GM12878 (cell line): ENCODE measurements at regions not wholly inside any gene's neighbourhood (a gene's known extent, or its start where the extent isn't known, plus 50 kb on each side); places are given as distances from the start of the nearest gene placed in this dataset.

Experiments
- ATAC-seq: fragments of 200-7000 bp; cut with Tn5 transposase; 3 replicates; pipeline ENCODE4 v1.9.1; 2020; ENCODE audit warnings: mild to moderate bottlenecking, moderate library complexity
- BruUV-seq: library from RNA; stranded (reverse); fragments of 400-500 nt; replicated peaks from 2 replicates; lab custom pipeline; 2021; lab: Mats Ljungman, UMichigan
- CTCF ChIA-PET: fragments of 300-600 bp; sonication (Branson Sonifier 250); formaldehyde crosslinking; extraction: SDS; loops from one replicate; lab custom pipeline; 2021; ENCODE audit warnings: inconsistent platforms; lab: Yijun Ruan, JAX
- POLR2A ChIA-PET: fragments of 350-600 bp; formaldehyde crosslinking; extraction: SDS; loops from one replicate; lab custom pipeline; 2021; ENCODE audit warnings: inconsistent platforms; lab: Charles Lee
- RAD21 ChIA-PET: fragments of 300-600 bp; sonication (Branson Sonifier 250); formaldehyde crosslinking; loops from one replicate; lab custom pipeline; 2023; ENCODE audit warnings: antibody characterized with exemption; ENCODE audit not compliant: unreplicated experiment; lab: Charles Lee
- SMC1A ChIA-PET: fragments of 300-600 bp; sonication (Branson Sonifier 250); formaldehyde crosslinking; loops from one replicate; lab custom pipeline; 2023; ENCODE audit not compliant: unreplicated experiment, uncharacterized antibody; lab: Charles Lee
- DNase-seq: peaks from one replicate; pipeline ENCODE4 v3.0.0-alpha.2; 2011; ENCODE audit warnings: low read depth, low spot score
- FAIRE-seq: peaks from 3 replicates; lab custom pipeline; 2011; peaks lifted over from hg19 to GRCh38; lab: Jason Lieb, UNC
- H2AFZ ChIP-seq: 2 replicates; pipeline ENCODE4 v1.6.0; 2011; ENCODE audit warnings: low read depth, low read length, control low read depth; ENCODE audit not compliant: control insufficient read depth
- H3K27ac ChIP-seq: 2 replicates; pipeline ENCODE4 v1.5.1; 2011; ENCODE audit warnings: control low read depth; ENCODE audit not compliant: control insufficient read depth, insufficient read depth
- H3K27me3 ChIP-seq, 2 experiments: replicated peaks in 1 of 2; 2 replicates each; pipeline versions ENCODE4 v1.6.0 to v1.6.1; 2011; ENCODE audit warnings: low read length in 1 of 2; ENCODE audit not compliant: control insufficient read depth in 2 of 2, insufficient read depth in 2 of 2
- H3K36me3 ChIP-seq, 2 experiments: 2 replicates each; pipeline ENCODE4 v1.5.1; 2011; ENCODE audit warnings: low read length in 1 of 2; ENCODE audit not compliant: control insufficient read depth in 2 of 2, insufficient read depth in 2 of 2
- H3K4me1 ChIP-seq: 2 replicates; pipeline ENCODE4 v1.6.1; 2011; ENCODE audit warnings: mild to moderate bottlenecking, low read length, moderate library complexity, mixed read lengths; ENCODE audit not compliant: control insufficient read depth, insufficient read depth
- H3K4me2 ChIP-seq: 2 replicates; pipeline ENCODE4 v1.6.0; 2011; ENCODE audit warnings: control low read depth; ENCODE audit not compliant: control insufficient read depth, insufficient read depth
- H3K4me3 ChIP-seq: fragments of 200-600 bp; sonication (generic); 2 replicates; pipeline ENCODE4 v1.5.1; 2016
- H3K79me2 ChIP-seq: 2 replicates; pipeline ENCODE4 v1.6.0; 2011; ENCODE audit warnings: low read length; ENCODE audit not compliant: control insufficient read depth, insufficient read depth
- H3K9ac ChIP-seq: 2 replicates; pipeline ENCODE4 v1.8.0; 2011; ENCODE audit warnings: low read length, control low read depth, mixed read lengths; ENCODE audit not compliant: control insufficient read depth, insufficient read depth
- H3K9me3 ChIP-seq: replicated peaks from 3 replicates; pipeline ENCODE4 v1.5.1; 2011; ENCODE audit warnings: mild to moderate bottlenecking, low read length; ENCODE audit not compliant: control insufficient read depth, insufficient read depth
- H4K20me1 ChIP-seq: 2 replicates; pipeline ENCODE4 v1.6.0; 2011; ENCODE audit not compliant: control insufficient read depth, insufficient read depth
- CBX3 ChIP-seq: fragments of 200-600 bp; sonication (generic); IDR thresholded peaks from 2 replicates; pipeline ENCODE4 v1.6.1; 2016; ENCODE audit warnings: low read depth, borderline replicate concordance
- CHD1 ChIP-seq: IDR thresholded peaks from 2 replicates; pipeline ENCODE4 v1.6.1; 2012; ENCODE audit warnings: low read depth, low read length, improper control_type of control experiment
- ETV6 ChIP-seq, 2 experiments: fragments of 450-650 bp in 1 of 2; IDR thresholded peaks in 1 of 2; conservative IDR thresholded peaks in 1 of 2; 2 replicates each; pipeline ENCODE4 v1.6.1; 2014; ENCODE audit warnings: antibody characterized with exemption in 1 of 2, borderline replicate concordance in 1 of 2, low read depth in 1 of 2, mild to moderate bottlenecking in 1 of 2, moderate library complexity in 1 of 2
- FOS ChIP-seq: IDR thresholded peaks from 3 replicates; pipeline ENCODE4 v1.6.1; 2011; ENCODE audit warnings: borderline replicate concordance; ENCODE audit not compliant: insufficient read length; ENCODE audit errors: extremely low read depth
- GABPA ChIP-seq: IDR thresholded peaks from 2 replicates; pipeline ENCODE4 v1.6.1; 2014; ENCODE audit warnings: antibody characterized with exemption, low read depth, mild to moderate bottlenecking, inconsistent platforms
- IKZF1 ChIP-seq: fragments of 450-650 bp; conservative IDR thresholded peaks from 2 replicates; pipeline ENCODE4 v1.6.1; 2017; ENCODE audit warnings: antibody characterized with exemption, mild to moderate bottlenecking
- JUND ChIP-seq: IDR thresholded peaks from 2 replicates; pipeline ENCODE4 v1.6.1; 2012; ENCODE audit warnings: low read depth, mild to moderate bottlenecking, low read length, improper control_type of control experiment, moderate library complexity
- LARP7 ChIP-seq: fragments of 450-650 bp; IDR thresholded peaks from 2 replicates; pipeline ENCODE4 v1.6.1; 2017; ENCODE audit warnings: mild to moderate bottlenecking
- MYC ChIP-seq: IDR thresholded peaks from 2 replicates; pipeline ENCODE4 v1.6.1; 2011; ENCODE audit warnings: mild to moderate bottlenecking, low read length, moderate library complexity, inconsistent platforms; ENCODE audit not compliant: insufficient read depth, insufficient replicate concordance, insufficient read length, severe bottlenecking
- NR2F1 ChIP-seq: fragments of 450-650 bp; conservative IDR thresholded peaks from 2 replicates; pipeline ENCODE4 v1.6.1; 2017; ENCODE audit warnings: mild to moderate bottlenecking
- PBX3 ChIP-seq: IDR thresholded peaks from 2 replicates; pipeline ENCODE4 v1.6.1; 2011; ENCODE audit warnings: mild to moderate bottlenecking, low read depth, low read length, moderate library complexity; ENCODE audit not compliant: insufficient replicate concordance
- POU2F2 ChIP-seq: IDR thresholded peaks from 3 replicates; pipeline ENCODE4 v1.6.1; 2011; ENCODE audit warnings: low read depth, mild to moderate bottlenecking, low read length, borderline replicate concordance
- RAD51 ChIP-seq: fragments of 450-650 bp; IDR thresholded peaks from 2 replicates; pipeline ENCODE4 v1.6.1; 2016; ENCODE audit warnings: moderate library complexity, mild to moderate bottlenecking, inconsistent platforms
- RCOR1 ChIP-seq: conservative IDR thresholded peaks from 2 replicates; pipeline ENCODE4 v1.6.1; 2012; ENCODE audit warnings: low read depth, low read length, improper control_type of control experiment
- RELB ChIP-seq: fragments of 450-650 bp; IDR thresholded peaks from 2 replicates; pipeline ENCODE4 v1.6.1; 2017; ENCODE audit warnings: low read depth, mild to moderate bottlenecking, moderate library complexity
- SMC3 ChIP-seq: IDR thresholded peaks from 2 replicates; pipeline ENCODE4 v1.6.1; 2011; ENCODE audit warnings: low read length, improper control_type of control experiment, borderline replicate concordance
- STAT1 ChIP-seq: fragments of 450-650 bp; conservative IDR thresholded peaks from 2 replicates; pipeline ENCODE4 v1.6.1; 2014; ENCODE audit warnings: antibody characterized with exemption, mild to moderate bottlenecking
- YY1 ChIP-seq: IDR thresholded peaks from 2 replicates; pipeline ENCODE4 v1.6.1; 2011; ENCODE audit warnings: low read depth, mild to moderate bottlenecking, low read length
- ZZZ3 ChIP-seq: IDR thresholded peaks from 2 replicates; pipeline ENCODE4 v1.6.1; 2011; ENCODE audit warnings: low read depth; ENCODE audit not compliant: control insufficient read depth, insufficient read length
- whole genome bisulfite sequencing: methylation state at CpG from one replicate; pipeline ENCODE4 v1.1.6; 2016; ENCODE audit warnings: low lambda C conversion rate; ENCODE audit not compliant: insufficient replicate concordance, insufficient coverage; ENCODE audit errors: missing lambda C conversion rate; 5-methylcytosine and 5-hydroxymethylcytosine counted together
- in situ Hi-C: fragments of 300-500 bp; cut with MboI; formaldehyde crosslinking; loops from 9 replicates; pipeline ENCODE4 v1.14.3; 2018; ENCODE audit warnings: mixed read lengths
- intact Hi-C: fragments of 100-400 bp; cut with micrococcal nuclease; formaldehyde crosslinking; loops from one replicate; pipeline ENCODE4 v1.14.2; 2022; ENCODE audit not compliant: unreplicated experiment

- no peaks in the 10 kb centered on the region for H3K79me2 ChIP-seq
- no peaks in the 10 kb centered on the region for H3K36me3 ChIP-seq
- no peaks in the 10 kb centered on the region for H4K20me1 ChIP-seq
- 0 out of 2 replicates have a peak overlapping the region, but pooled peaks have one; percentile 20 for H3K4me3 ChIP-seq
- H2AFZ ChIP-seq: peak overlapping the region; percentile 57
- H3K4me2 ChIP-seq: peak overlapping the region; percentile 83
- ChIA-PET CTCF (interaction anchor here (1.1 to 6.0 kb wide), 3 partner anchors 11 to 54 kb away, joined by 3 to 36 read pairs (median 3); no protein-coding TSS in a partner anchor), RAD21 (interaction anchor here (0.6 to 12.0 kb wide), 12 partner anchors 11 to 86 kb away, joined by 3 to 165 read pairs (median 6); no protein-coding TSS in a partner anchor), SMC1A (interaction anchor here (1.0 to 12.4 kb wide), 13 partner anchors 11 to 291 kb away, joined by 3 to 178 read pairs (median 5); no protein-coding TSS in a partner anchor), POLR2A (interaction anchor here (1.5 to 8.6 kb wide), 4 partner anchors 10 to 36 kb away, joined by 5 to 126 read pairs (median 14); no protein-coding TSS in a partner anchor)
- H3K4me1 ChIP-seq: peaks cover 42% of the 10 kb centered on the region
- in situ Hi-C loops (no loop called here), intact Hi-C loops (no loop called here)
- DNase-seq (no peak), ATAC-seq (peak; percentile 29), FAIRE-seq (peak; percentile 49)
- 19% methylated on average over 5 of the region's 5 CpGs for WGBS
- peak overlapping the region; percentile 61 for H3K27ac ChIP-seq
- BruUV-seq: no TSS peak
- H3K9me3 ChIP-seq: no peaks in the 10 kb centered on the region
- no peaks in the 10 kb centered on the region for H3K27me3 ChIP-seq
- H3K9ac ChIP-seq: peak overlapping the region; percentile 52
- TF ChIP-seq RELB: peak; percentile 49
- TF ChIP-seq RAD51: peak; percentile 59; the same call in 1 of the 2 replicates
- no peak for TF ChIP-seq GABPA
- TF ChIP-seq POU2F2: 0 out of 3 replicates have a peak, but pooled peaks have one; percentile 4
- no peak for TF ChIP-seq SMC3
- peak; percentile 60 for TF ChIP-seq IKZF1
- TF ChIP-seq CBX3: no peak
- no peak for TF ChIP-seq PBX3
- TF ChIP-seq MYC: no peak
- no peak for TF ChIP-seq JUND
- peak; percentile 22; the same call in 1 of the 2 replicates for TF ChIP-seq YY1
- 0 out of 4 replicates have a peak, but pooled peaks of 1 of the 2 experiments have one; percentile 37 for TF ChIP-seq ETV6 (conservative IDR thresholded peaks at IDR 0.05 in 1 of 2, IDR thresholded peaks at IDR 0.05 in 1 of 2; ENCODE audit: borderline replicate concordance in 1 of 2, low read depth in 1 of 2)
- TF ChIP-seq NR2F1: no peak
- no peak for TF ChIP-seq CHD1
- no peak for TF ChIP-seq ZZZ3
- TF ChIP-seq STAT1: no peak
- TF ChIP-seq LARP7: no peak
- TF ChIP-seq RCOR1: no peak
- no peak for TF ChIP-seq FOS
Measured at GRCh38 chr2:37585295-37585908, 86.0 kb downstream of the CDC42EP3 start.
